Activated CD4-positive, CD25-positive, alpha-beta regulatory T cell treated with anti-CD3 and anti-CD28 coated beads, Interleukin-2, amount 50 U/mL, for 24 hours (primary cell): ENCODE measurements at regions not wholly inside any gene's neighbourhood (a gene's known extent, or its start where the extent isn't known, plus 50 kb on each side); places are given as distances from the start of the nearest gene placed in this dataset.

Experiments
- ATAC-seq, 2 donors: fragments of 150-1000 bp; cut with Tn5 transposase; one replicate each; pipeline ENCODE4 v1.10.0; 2021; ENCODE audit warnings: mild to moderate bottlenecking in 1 of 2, moderate library complexity in 1 of 2

GRCh38 chr3:117586161-117586560 is 876.6 kb downstream of the TUSC7 start:
- no peak for ATAC-seq

GRCh38 chr3:117587416-117587815 is 877.8 kb downstream of the TUSC7 start:
- ATAC-seq, result no peak

GRCh38 chr3:117589454-117589853 is 879.9 kb downstream of the TUSC7 start:
- ATAC-seq, result no peak

GRCh38 chr3:117595615-117596014 is 886.0 kb downstream of the TUSC7 start:
- no peak for ATAC-seq

- no peak for ATAC-seq
Measured at GRCh38 chr3:117596503-117596902, 886.9 kb downstream of the TUSC7 start.

GRCh38 chr3:117597865-117598264 is 888.3 kb downstream of the TUSC7 start:
- ATAC-seq, result no peak

- ATAC-seq, result no peak
Measured at GRCh38 chr3:117600112-117600511, 890.5 kb downstream of the TUSC7 start.

GRCh38 chr3:117600666-117601065 is 891.1 kb downstream of the TUSC7 start:
- ATAC-seq, result no peak

- no peak for ATAC-seq
Measured at GRCh38 chr3:117602058-117602644, 892.6 kb downstream of the TUSC7 start.

GRCh38 chr3:117603097-117603496 is 893.5 kb downstream of the TUSC7 start:
- ATAC-seq, result no peak

- ATAC-seq, result no peak
Measured at GRCh38 chr3:117606866-117607265, 897.3 kb downstream of the TUSC7 start.

- no peak for ATAC-seq
Measured at GRCh38 chr3:117609330-117609729, 899.8 kb downstream of the TUSC7 start.

GRCh38 chr3:117610156-117610555 is 900.6 kb downstream of the TUSC7 start:
- no peak for ATAC-seq

GRCh38 chr3:117611211-117611610 is 901.6 kb downstream of the TUSC7 start:
- no peak for ATAC-seq

- ATAC-seq, result no peak
Measured at GRCh38 chr3:117616227-117616626, 906.6 kb downstream of the TUSC7 start.

GRCh38 chr3:117617906-117618305 is 908.3 kb downstream of the TUSC7 start:
- ATAC-seq, result no peak

GRCh38 chr3:117618462-117618861 is 908.9 kb downstream of the TUSC7 start:
- ATAC-seq, result no peak

GRCh38 chr3:117619805-117620204 is 910.2 kb downstream of the TUSC7 start:
- no peak for ATAC-seq

GRCh38 chr3:117622171-117622841 is 912.7 kb downstream of the TUSC7 start:
- no peak for ATAC-seq

GRCh38 chr3:117624424-117624823 is 914.8 kb downstream of the TUSC7 start:
- ATAC-seq, result no peak

GRCh38 chr3:117625174-117625573 is 915.6 kb downstream of the TUSC7 start:
- ATAC-seq, result no peak

GRCh38 chr3:117626577-117626976 is 917.0 kb downstream of the TUSC7 start:
- no peak for ATAC-seq

GRCh38 chr3:117628823-117629291 is 919.3 kb downstream of the TUSC7 start:
- ATAC-seq, result no peak

GRCh38 chr3:117629505-117629904 is 919.9 kb downstream of the TUSC7 start:
- no peak for ATAC-seq

- ATAC-seq, result no peak
Measured at GRCh38 chr3:117630469-117630868, 920.9 kb downstream of the TUSC7 start.
